Dendritic cell treated with granulocyte-macrophage colony-stimulating factor and Interleukin-4, amounts not matched to agents 40 ng/mL and 50 ng/mL, for 4 days (primary cell): ENCODE measurements at regions not wholly inside any gene's neighbourhood (a gene's known extent, or its start where the extent isn't known, plus 50 kb on each side); places are given as distances from the start of the nearest gene placed in this dataset.
"Not testable (repeated sequence)": the region's sequence is repeated elsewhere in the genome, so short reads cannot be mapped to it uniquely, and the experiment has no call there.

Experiments used
- H3K27ac Mint-ChIP-seq: one replicate; pipeline ENCODE4 v1.8.0; 2022; ENCODE audit warnings: mild to moderate bottlenecking, mixed read lengths
- H3K27me3 Mint-ChIP-seq: one replicate; pipeline ENCODE4 v1.8.0; 2022; ENCODE audit warnings: mild to moderate bottlenecking, mixed read lengths
- H3K36me3 Mint-ChIP-seq: one replicate; pipeline ENCODE4 v1.8.0; 2022; ENCODE audit warnings: low read depth, mixed read lengths
- H3K4me1 Mint-ChIP-seq: one replicate; pipeline ENCODE4 v1.8.0; 2022; ENCODE audit warnings: low read depth, mixed read lengths
- H3K4me3 Mint-ChIP-seq: one replicate; pipeline ENCODE4 v1.8.0; 2022; ENCODE audit warnings: mild to moderate bottlenecking, moderate library complexity, mixed read lengths
- H3K9me3 Mint-ChIP-seq: one replicate; pipeline ENCODE4 v1.8.0; 2022; ENCODE audit warnings: mixed read lengths
- intact Hi-C: fragments of 100-400 bp; cut with micrococcal nuclease; formaldehyde crosslinking; loops from one replicate; pipeline ENCODE4 v1.15.0; 2022

DNA sequence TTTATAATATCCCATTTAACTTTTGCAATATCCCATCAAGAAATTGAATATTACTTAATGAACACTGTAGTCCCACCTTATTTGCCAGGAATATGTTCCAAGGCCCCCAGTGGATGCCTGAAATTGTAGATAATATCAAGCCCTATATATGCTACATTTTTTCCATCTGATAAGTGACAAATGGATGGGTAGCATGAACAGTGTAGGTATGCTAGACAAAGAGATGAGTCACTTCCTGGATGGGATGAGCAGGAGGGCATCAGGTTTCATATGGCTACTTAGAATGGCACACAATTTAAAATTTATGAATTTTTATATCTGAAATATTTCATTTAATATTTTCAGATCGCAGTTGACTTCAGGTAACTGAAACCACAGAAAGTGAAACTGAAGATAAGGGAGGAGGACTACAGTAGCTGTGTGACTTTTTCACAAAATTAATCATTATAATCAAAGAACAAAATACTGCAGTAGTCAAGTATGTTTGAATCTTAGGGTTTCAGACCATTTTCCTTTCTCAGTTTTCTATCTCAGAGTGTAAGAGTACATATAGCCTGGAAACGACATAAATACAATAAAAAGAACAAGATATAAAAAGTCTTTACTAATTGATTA is 636.4 kb upstream of the ARRDC3 start:
- Mint-ChIP-seq H3K9me3 (peaks cover 5% of the 10 kb centered on the region), H3K4me1 (no peaks in the 10 kb centered on the region), H3K4me3 (no peak overlapping the region), H3K27me3 (no peaks in the 10 kb centered on the region), H3K36me3 (no peaks in the 10 kb centered on the region), H3K27ac (no peak overlapping the region)
- intact Hi-C loops, result no loop called here

DNA sequence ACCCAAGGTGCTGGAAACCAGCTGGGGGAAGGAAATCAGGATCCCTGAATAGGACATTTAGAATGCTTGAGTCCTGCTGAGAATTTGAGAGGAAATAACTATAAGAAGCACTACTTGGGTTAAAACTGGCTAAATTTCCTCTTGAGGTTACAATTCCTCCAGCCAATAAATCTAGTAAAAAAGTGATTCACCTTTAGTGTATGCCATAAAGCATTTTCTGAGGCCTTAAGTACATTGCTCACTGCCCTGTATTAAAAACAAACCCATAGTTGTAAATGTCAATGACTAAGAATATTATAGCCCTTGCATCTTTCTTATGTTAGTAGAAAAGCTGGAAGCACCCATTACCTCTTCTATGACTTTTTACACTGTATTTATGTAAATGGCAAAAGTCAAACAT is 634.7 kb upstream of the ARRDC3 start:
- no peaks in the 10 kb centered on the region for H3K27me3 Mint-ChIP-seq
- H3K9me3 Mint-ChIP-seq, result peaks cover 9% of the 10 kb centered on the region
- no peaks in the 10 kb centered on the region for H3K36me3 Mint-ChIP-seq
- H3K27ac Mint-ChIP-seq, result no peak overlapping the region
- no peaks in the 10 kb centered on the region for H3K4me1 Mint-ChIP-seq
- intact Hi-C loops, result no loop called here
- no peak overlapping the region for H3K4me3 Mint-ChIP-seq

DNA sequence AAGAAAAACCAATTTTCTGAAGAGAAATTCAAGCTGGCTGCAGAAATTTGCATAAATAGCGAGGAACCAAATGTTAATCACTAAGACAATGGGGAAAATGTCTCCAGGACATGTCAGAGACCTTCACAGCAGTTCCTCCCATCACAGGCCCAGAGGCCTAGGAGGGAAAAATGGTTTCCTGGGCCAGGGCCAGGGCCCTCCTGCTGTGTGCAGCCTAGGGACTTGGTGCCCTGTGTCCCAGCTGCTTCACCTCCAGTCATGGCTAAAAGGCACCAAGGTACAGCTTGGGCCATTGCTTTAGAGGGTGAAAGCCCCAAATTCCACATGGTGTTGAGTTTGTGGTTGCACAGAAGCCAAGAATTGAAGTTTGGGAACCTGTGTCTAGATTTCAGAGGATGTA is 628.7 kb upstream of the ARRDC3 start:
- H3K4me3 Mint-ChIP-seq, H3K4me1 Mint-ChIP-seq, intact Hi-C loops, H3K27ac Mint-ChIP-seq, H3K36me3 Mint-ChIP-seq, H3K27me3 Mint-ChIP-seq: not testable (repeated sequence)
- H3K9me3 Mint-ChIP-seq, result peaks cover 16% of the 10 kb centered on the region

DNA sequence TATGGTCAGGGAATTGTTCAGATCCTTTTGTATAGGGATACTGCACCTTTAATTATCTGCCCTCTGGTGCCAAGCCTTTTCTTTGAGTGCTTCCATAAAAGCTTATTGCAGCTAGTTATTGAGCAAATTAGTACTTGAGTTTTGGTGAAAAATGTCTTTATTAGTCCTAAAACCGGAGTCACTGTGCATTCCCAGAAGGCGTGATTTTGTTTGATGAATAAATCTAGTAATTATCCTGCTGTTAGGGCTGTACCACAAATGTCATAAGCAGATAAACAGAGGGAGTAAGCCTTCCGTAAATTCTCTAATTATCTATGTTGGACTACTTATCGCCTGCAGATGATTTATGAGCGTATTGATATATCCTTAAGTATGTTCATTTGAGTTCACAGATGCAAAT is 620.7 kb upstream of the ARRDC3 start:
- Mint-ChIP-seq H3K4me3 (no peak overlapping the region), H3K9me3 (no peaks in the 10 kb centered on the region), H3K27me3 (no peaks in the 10 kb centered on the region), H3K36me3 (no peaks in the 10 kb centered on the region), H3K27ac (no peak overlapping the region), H3K4me1 (no peaks in the 10 kb centered on the region)
- intact Hi-C loops, result no loop called here

GRCh38 chr5:92002721-92003274 is 619.7 kb upstream of the ARRDC3 start:
- no peaks in the 10 kb centered on the region for H3K9me3 Mint-ChIP-seq
- H3K36me3 Mint-ChIP-seq, result no peaks in the 10 kb centered on the region
- H3K4me3 Mint-ChIP-seq, result no peak overlapping the region
- H3K27ac Mint-ChIP-seq, result no peak overlapping the region
- intact Hi-C loops, result no loop called here
- H3K4me1 Mint-ChIP-seq, result no peaks in the 10 kb centered on the region
- no peaks in the 10 kb centered on the region for H3K27me3 Mint-ChIP-seq

DNA sequence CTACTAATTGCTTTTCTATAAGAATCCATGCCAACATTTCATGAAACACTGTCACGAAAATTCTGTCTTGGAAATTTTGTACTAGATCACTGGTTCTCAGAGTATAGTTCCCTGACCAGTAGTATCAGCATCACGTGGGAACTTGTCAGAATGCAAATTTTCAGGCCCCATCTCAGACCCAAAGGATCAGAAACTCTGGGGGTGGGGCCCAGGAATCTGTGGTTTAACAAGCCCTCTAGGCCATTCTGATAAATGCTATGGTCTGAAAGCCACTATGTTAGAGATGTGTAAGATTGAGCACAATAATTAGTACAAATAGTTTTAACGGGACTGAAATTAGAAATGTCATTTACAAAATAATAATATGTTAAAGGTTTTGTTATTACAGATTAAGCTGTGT is 615.7 kb upstream of the ARRDC3 start:
- H3K4me3 Mint-ChIP-seq, result no peak overlapping the region
- no peaks in the 10 kb centered on the region for H3K27me3 Mint-ChIP-seq
- intact Hi-C loops, result no loop called here
- no peaks in the 10 kb centered on the region for H3K4me1 Mint-ChIP-seq
- H3K27ac Mint-ChIP-seq, result no peak overlapping the region
- no peaks in the 10 kb centered on the region for H3K36me3 Mint-ChIP-seq
- no peaks in the 10 kb centered on the region for H3K9me3 Mint-ChIP-seq

DNA sequence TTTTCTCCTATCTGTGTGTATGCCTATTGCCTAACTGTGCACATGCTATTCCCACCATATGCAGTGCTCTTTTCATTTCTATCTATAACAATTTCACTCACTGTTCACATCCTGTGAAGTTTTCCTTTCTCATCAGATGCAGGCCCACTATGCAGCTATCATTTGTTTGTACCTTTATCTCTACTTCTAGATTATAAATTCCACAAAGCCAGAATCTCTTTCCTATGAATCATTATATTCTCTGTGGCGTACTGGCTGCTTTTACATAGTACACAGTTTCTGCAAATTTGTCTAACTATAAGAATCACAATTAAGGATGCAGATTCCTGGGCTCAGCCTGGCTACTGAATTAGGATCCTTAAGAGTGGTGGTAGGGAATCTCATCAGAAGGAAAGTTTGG is 600.8 kb upstream of the ARRDC3 start:
- Mint-ChIP-seq H3K27ac (no peak overlapping the region), H3K36me3 (no peaks in the 10 kb centered on the region), H3K27me3 (no peaks in the 10 kb centered on the region), H3K9me3 (no peaks in the 10 kb centered on the region), H3K4me3 (no peak overlapping the region), H3K4me1 (no peaks in the 10 kb centered on the region)
- intact Hi-C loops, result no loop called here

DNA sequence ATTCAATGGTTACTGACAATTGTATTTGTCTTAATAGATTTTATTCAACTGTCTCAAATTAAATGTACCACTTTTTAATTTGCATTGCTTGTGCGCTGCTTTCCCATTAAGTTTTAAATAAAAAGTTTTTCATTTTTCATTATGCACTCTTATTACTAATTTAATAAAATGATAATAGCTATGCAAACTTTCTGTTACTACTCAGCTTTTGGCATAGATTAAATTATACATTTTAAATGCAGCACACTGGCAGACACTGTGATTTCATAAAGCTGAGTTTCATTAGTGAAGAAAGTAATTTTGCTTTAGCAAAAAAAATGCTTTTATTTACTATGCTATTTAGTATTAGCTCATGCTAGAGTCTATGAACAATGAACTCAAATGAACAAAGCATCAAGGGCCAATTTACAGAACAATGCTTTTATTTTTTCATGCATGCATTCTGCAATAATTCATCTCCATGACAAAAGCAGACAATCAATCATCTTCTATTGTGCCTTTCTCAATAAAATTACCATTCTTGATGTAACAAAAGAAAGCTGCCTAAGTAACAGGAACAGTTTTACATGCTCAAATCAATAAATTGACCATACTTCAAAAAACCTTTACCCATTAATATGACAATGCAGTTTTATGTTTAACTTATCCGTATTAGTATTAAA is 595.2 kb upstream of the ARRDC3 start:
- Mint-ChIP-seq H3K27ac (no peak overlapping the region), H3K9me3 (no peaks in the 10 kb centered on the region), H3K4me3 (no peak overlapping the region), H3K4me1 (no peaks in the 10 kb centered on the region), H3K36me3 (no peaks in the 10 kb centered on the region), H3K27me3 (no peaks in the 10 kb centered on the region)
- intact Hi-C loops, result no loop called here

GRCh38 chr5:91977579-91977978 is 594.5 kb upstream of the ARRDC3 start:
- Mint-ChIP-seq H3K4me3 (no peak overlapping the region), H3K36me3 (no peaks in the 10 kb centered on the region), H3K4me1 (no peaks in the 10 kb centered on the region), H3K9me3 (no peaks in the 10 kb centered on the region), H3K27me3 (no peaks in the 10 kb centered on the region), H3K27ac (no peak overlapping the region)
- intact Hi-C loops, result no loop called here

DNA sequence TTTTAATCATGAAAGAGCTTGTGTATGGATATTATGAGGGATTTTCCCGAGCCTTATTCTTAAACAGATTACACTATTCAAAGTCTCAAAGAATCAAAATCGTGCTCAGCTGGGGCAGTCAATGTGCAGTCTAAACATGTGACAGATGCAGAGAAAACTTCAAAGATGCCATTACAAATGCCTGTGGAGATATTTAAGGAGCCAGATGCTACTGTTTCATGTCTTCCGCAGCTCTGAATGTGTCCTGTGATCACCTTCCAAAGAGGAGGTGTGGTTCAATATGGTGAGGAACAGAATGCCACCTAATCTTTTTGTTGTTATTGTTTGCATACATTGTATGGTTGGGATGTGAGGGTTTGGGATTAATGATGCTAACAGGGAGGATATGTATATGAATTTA is 593.3 kb upstream of the ARRDC3 start:
- intact Hi-C loops, result no loop called here
- Mint-ChIP-seq H3K36me3 (no peaks in the 10 kb centered on the region), H3K9me3 (no peaks in the 10 kb centered on the region), H3K4me3 (no peak overlapping the region), H3K27me3 (no peaks in the 10 kb centered on the region), H3K27ac (no peak overlapping the region), H3K4me1 (no peaks in the 10 kb centered on the region)

GRCh38 chr5:91963166-91963565 is 580.0 kb upstream of the ARRDC3 start:
- no peaks in the 10 kb centered on the region for H3K4me1 Mint-ChIP-seq
- H3K36me3 Mint-ChIP-seq, result no peaks in the 10 kb centered on the region
- H3K9me3 Mint-ChIP-seq, result no peaks in the 10 kb centered on the region
- H3K27ac Mint-ChIP-seq, result no peak overlapping the region
- no peaks in the 10 kb centered on the region for H3K27me3 Mint-ChIP-seq
- H3K4me3 Mint-ChIP-seq, result no peak overlapping the region
- intact Hi-C loops, result no loop called here

DNA sequence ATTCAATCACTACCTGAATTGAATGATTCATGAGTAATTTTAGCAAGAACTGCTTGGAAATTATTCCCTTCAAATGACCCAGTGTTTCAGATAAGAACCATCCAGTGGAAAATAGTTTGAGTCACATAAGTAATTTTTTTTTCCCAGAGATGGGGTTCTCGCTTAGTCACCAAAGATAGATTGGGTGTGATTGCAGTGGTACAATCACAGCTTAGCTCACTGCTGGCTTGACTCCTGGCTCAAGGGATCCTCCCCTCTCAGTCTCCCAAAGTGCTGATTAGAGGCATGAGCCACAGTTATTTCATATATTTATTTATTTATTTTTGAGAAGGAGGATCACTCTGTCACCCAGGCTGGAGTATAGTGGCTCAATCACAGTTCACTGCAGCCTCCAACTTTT is 574.5 kb upstream of the ARRDC3 start:
- H3K4me1 Mint-ChIP-seq, result no peaks in the 10 kb centered on the region
- no peaks in the 10 kb centered on the region for H3K27me3 Mint-ChIP-seq
- no peak overlapping the region for H3K27ac Mint-ChIP-seq
- no peaks in the 10 kb centered on the region for H3K36me3 Mint-ChIP-seq
- H3K9me3 Mint-ChIP-seq, result no peaks in the 10 kb centered on the region
- H3K4me3 Mint-ChIP-seq, result no peak overlapping the region
- intact Hi-C loops, result no loop called here

DNA sequence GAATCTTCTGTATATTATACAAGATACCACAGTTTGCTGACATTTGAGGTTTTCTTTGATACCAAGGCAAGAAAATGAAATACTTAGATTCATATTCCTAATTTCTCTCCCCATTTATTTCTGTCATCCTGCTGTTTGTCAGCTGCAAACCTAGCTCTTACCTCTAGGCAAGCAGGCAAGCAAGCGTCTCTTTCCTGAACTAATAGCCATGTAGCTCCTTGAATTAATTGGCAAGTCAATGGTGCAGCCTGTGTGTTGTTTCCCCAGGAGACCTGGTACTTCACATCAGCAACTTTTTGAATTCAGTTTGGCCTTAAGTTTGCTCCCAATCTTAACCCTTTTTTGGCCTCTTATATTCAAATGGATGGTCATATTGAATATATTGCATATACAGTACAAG is 573.6 kb upstream of the ARRDC3 start:
- Mint-ChIP-seq H3K4me1 (no peaks in the 10 kb centered on the region), H3K27me3 (no peaks in the 10 kb centered on the region), H3K27ac (no peak overlapping the region), H3K4me3 (no peak overlapping the region), H3K9me3 (no peaks in the 10 kb centered on the region), H3K36me3 (no peaks in the 10 kb centered on the region)
- intact Hi-C loops, result no loop called here

- Mint-ChIP-seq H3K27ac (no peak overlapping the region), H3K9me3 (no peaks in the 10 kb centered on the region), H3K36me3 (no peaks in the 10 kb centered on the region), H3K27me3 (no peaks in the 10 kb centered on the region), H3K4me1 (no peaks in the 10 kb centered on the region), H3K4me3 (no peak overlapping the region)
- intact Hi-C loops, result no loop called here
Measured at GRCh38 chr5:91955610-91956009, 572.5 kb upstream of the ARRDC3 start.

GRCh38 chr5:91954136-91954535 is 571.0 kb upstream of the ARRDC3 start:
- no peaks in the 10 kb centered on the region for H3K4me1 Mint-ChIP-seq
- no peaks in the 10 kb centered on the region for H3K27me3 Mint-ChIP-seq
- intact Hi-C loops, result no loop called here
- no peaks in the 10 kb centered on the region for H3K9me3 Mint-ChIP-seq
- H3K4me3 Mint-ChIP-seq, result no peak overlapping the region
- no peaks in the 10 kb centered on the region for H3K36me3 Mint-ChIP-seq
- H3K27ac Mint-ChIP-seq, result no peak overlapping the region
